Thoracic aorta (tissue), 2 donors: ENCODE measurements at regions not wholly inside any gene's neighbourhood (a gene's known extent, or its start where the extent isn't known, plus 50 kb on each side); places are given as distances from the start of the nearest gene placed in this dataset.

ENCODE experiments used
- ATAC-seq: fragments of 150-250 bp; one replicate; pipeline ENCODE4 v1.8.0; 2017; ENCODE audit warnings: low read depth; ENCODE audit not compliant: insufficient number of reproducible peaks, low FRiP score
- DNase-seq: peaks from one replicate; pipeline ENCODE4 v3.0.0-alpha.2; 2020; ENCODE audit warnings: low spot score
- H3K27ac ChIP-seq, 2 donors: fragments of 200-600 bp; sonication (generic); 1 replicate in 1 of 2; 2 replicates in 1 of 2; pipeline ENCODE4 v1.5.1; 2016; ENCODE audit warnings: mild to moderate bottlenecking in 2 of 2, moderate library complexity in 2 of 2
- H3K27me3 ChIP-seq: fragments of 200-600 bp; sonication (generic); replicated peaks from 2 replicates; pipeline ENCODE4 v1.6.0; 2016; ENCODE audit warnings: mild to moderate bottlenecking; ENCODE audit not compliant: insufficient read depth
- H3K36me3 ChIP-seq: fragments of 200-600 bp; sonication (generic); one replicate; pipeline ENCODE4 v1.5.1; 2016
- H3K4me1 ChIP-seq, 2 donors: fragments of 200-600 bp; sonication (generic); 1 replicate in 1 of 2; 2 replicates in 1 of 2; pipeline versions ENCODE4 v1.5.1 to v1.6.0; 2016; ENCODE audit warnings: low read depth in 2 of 2, mild to moderate bottlenecking in 1 of 2; ENCODE audit not compliant: control insufficient read depth in 1 of 2
- H3K4me3 ChIP-seq: fragments of 200-600 bp; sonication (generic); 2 replicates; pipeline ENCODE4 v1.5.1; 2016; ENCODE audit warnings: mild to moderate bottlenecking
- H3K9me3 ChIP-seq: fragments of 200-600 bp; sonication (generic); 2 replicates; pipeline ENCODE4 v1.5.1; 2016
- TF ChIP-seq, protein P1 (sequence below): fragments of 200-600 bp; sonication (generic); IDR thresholded peaks from one replicate; pipeline ENCODE4 v1.5.1; 2019; ENCODE audit warnings: antibody characterized with exemption

GRCh38 chr3:111303760-111304159 lies 232.1 kb downstream of the NECTIN3 start:
- no peak for ATAC-seq
- no peak overlapping the region for H3K4me3 ChIP-seq
- TF ChIP-seq, protein P1, sequence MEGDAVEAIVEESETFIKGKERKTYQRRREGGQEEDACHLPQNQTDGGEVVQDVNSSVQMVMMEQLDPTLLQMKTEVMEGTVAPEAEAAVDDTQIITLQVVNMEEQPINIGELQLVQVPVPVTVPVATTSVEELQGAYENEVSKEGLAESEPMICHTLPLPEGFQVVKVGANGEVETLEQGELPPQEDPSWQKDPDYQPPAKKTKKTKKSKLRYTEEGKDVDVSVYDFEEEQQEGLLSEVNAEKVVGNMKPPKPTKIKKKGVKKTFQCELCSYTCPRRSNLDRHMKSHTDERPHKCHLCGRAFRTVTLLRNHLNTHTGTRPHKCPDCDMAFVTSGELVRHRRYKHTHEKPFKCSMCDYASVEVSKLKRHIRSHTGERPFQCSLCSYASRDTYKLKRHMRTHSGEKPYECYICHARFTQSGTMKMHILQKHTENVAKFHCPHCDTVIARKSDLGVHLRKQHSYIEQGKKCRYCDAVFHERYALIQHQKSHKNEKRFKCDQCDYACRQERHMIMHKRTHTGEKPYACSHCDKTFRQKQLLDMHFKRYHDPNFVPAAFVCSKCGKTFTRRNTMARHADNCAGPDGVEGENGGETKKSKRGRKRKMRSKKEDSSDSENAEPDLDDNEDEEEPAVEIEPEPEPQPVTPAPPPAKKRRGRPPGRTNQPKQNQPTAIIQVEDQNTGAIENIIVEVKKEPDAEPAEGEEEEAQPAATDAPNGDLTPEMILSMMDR = no peak
- H3K9me3 ChIP-seq = no peaks in the 10 kb centered on the region
- no peaks in the 10 kb centered on the region for H3K36me3 ChIP-seq
- no peak overlapping the region for H3K27ac ChIP-seq
- no peaks in the 10 kb centered on the region for H3K27me3 ChIP-seq
- no peaks in the 10 kb centered on the region for H3K4me1 ChIP-seq
- DNase-seq = no peak

GRCh38 chr3:111307676-111308075 lies 234.3 kb upstream of the CD96 start:
- no peaks in the 10 kb centered on the region for H3K27me3 ChIP-seq
- ATAC-seq = no peak
- no peaks in the 10 kb centered on the region for H3K36me3 ChIP-seq
- no peaks in the 10 kb centered on the region for H3K9me3 ChIP-seq
- TF ChIP-seq, protein P1 = no peak
- no peaks in the 10 kb centered on the region for H3K4me1 ChIP-seq
- no peak overlapping the region for H3K4me3 ChIP-seq
- DNase-seq = no peak
- no peak overlapping the region for H3K27ac ChIP-seq

- peaks cover 0 to 14% of the 10 kb centered on the region in 2 donors for H3K4me1 ChIP-seq
- H3K27me3 ChIP-seq = no peaks in the 10 kb centered on the region
- no peaks in the 10 kb centered on the region for H3K9me3 ChIP-seq
- H3K4me3 ChIP-seq = no peak overlapping the region
- H3K27ac ChIP-seq = no peak overlapping the region
- H3K36me3 ChIP-seq = no peaks in the 10 kb centered on the region
- no peak for ATAC-seq
- no peak for DNase-seq
- TF ChIP-seq, protein P1 = no peak
Observed at GRCh38 chr3:111311126-111311525, 230.9 kb upstream of the CD96 start.

GRCh38 chr3:111311709-111312235 lies 230.2 kb upstream of the CD96 start:
- no peaks in the 10 kb centered on the region for H3K36me3 ChIP-seq

DNA sequence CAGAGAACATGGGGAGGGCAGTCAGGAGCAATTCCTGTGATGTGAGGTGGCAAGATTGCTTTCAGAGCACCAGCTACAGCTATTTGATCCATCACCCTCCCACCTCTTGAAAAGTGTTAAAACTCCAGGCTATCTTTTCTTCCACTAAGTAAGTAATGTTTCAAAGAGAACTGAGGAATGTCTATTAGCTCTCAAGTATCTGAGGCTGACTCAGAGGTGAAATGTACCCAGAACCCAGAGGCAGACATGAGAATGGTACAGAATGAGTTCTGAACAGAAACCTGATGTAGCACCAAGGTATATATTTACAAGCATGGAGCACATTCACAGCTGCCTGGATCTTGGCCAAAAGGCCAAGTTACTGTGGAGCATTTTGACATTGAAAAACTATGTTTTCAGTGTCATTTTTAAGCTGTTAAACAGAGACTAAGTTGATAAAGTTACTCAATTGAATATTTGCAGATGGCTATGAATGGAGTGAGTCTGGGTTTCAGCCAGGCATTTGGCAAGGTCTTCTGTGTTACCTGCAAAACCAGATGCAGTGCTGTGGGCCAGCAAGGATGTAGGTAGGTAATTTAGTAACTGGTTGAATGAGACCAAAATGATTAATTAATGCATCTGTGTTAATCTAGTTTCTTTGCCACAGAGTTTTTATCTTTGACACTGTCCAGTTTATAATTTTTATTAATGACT lies 227.7 kb upstream of the CD96 start:
- Histone ChIP-seq H3K9me3 (no peaks in the 10 kb centered on the region), H3K4me3 (no peak overlapping the region), H3K36me3 (no peaks in the 10 kb centered on the region), H3K4me1 (peaks cover 0 to 14% of the 10 kb centered on the region in 2 donors), H3K27me3 (no peaks in the 10 kb centered on the region), H3K27ac (no peak overlapping the region)
- no peak for DNase-seq
- ATAC-seq = no peak
- TF ChIP-seq, protein P1 = no peak

More at GRCh38 chr3:111311709-111312235, 230.2 kb upstream of the CD96 start:
- Histone ChIP-seq H3K4me3 (no peak overlapping the region), H3K27ac (no peak overlapping the region), H3K27me3 (no peaks in the 10 kb centered on the region), H3K4me1 (peaks cover 0 to 14% of the 10 kb centered on the region in 2 donors), H3K9me3 (no peaks in the 10 kb centered on the region)
- TF ChIP-seq, protein P1 = no peak
- ATAC-seq (no peak), DNase-seq (no peak)
